Prostate gland (tissue), 2 donors: ENCODE measurements at regions not wholly inside any gene's neighbourhood (a gene's known extent, or its start where the extent isn't known, plus 50 kb on each side); places are given as distances from the start of the nearest gene placed in this dataset.

Experiments
- DNase-seq: peaks from one replicate; pipeline ENCODE4 v3.0.0-alpha.2; 2019; ENCODE audit warnings: low spot score
- H3K27ac ChIP-seq, 2 donors: fragments of 200-600 bp; sonication (generic); 2 replicates each; pipeline ENCODE4 v1.5.1; 2017 to 2019
- H3K27me3 ChIP-seq: fragments of 200-600 bp; sonication (generic); replicated peaks from 2 replicates; pipeline ENCODE4 v1.5.1; 2019; ENCODE audit not compliant: insufficient read depth
- H3K36me3 ChIP-seq, 2 donors: fragments of 200-600 bp; sonication (generic); 1 replicate in 1 of 2; 2 replicates in 1 of 2; pipeline versions ENCODE4 v1.5.1 to v1.8.1; 2017 to 2019
- H3K4me1 ChIP-seq: fragments of 200-600 bp; sonication (generic); replicated peaks from 2 replicates; pipeline ENCODE4 v1.5.1; 2019
- H3K4me3 ChIP-seq, 2 donors: fragments of 200-600 bp; sonication (generic); 2 replicates each; pipeline ENCODE4 v1.5.1; 2017 to 2019
- H3K9me3 ChIP-seq: fragments of 200-600 bp; sonication (generic); 2 replicates; pipeline ENCODE4 v1.5.1; 2017
- POLR2A ChIP-seq: fragments of 450-650 bp; IDR thresholded peaks from one replicate; pipeline ENCODE4 v1.6.1; 2016; ENCODE audit warnings: antibody characterized with exemption, mild to moderate bottlenecking
- POLR2AphosphoS5 ChIP-seq: sonication (generic); formaldehyde crosslinking; IDR thresholded peaks from one replicate; pipeline ENCODE4 v1.6.1; 2017; ENCODE audit warnings: antibody characterized with exemption
- WGBS: methylation state at CpG from one replicate; pipeline ENCODE4 v1.1.5; 2018; 5-methylcytosine and 5-hydroxymethylcytosine counted together
- intact Hi-C: fragments of 100-400 bp; cut with DNase I; formaldehyde crosslinking; loops from one replicate; pipeline ENCODE4 v1.14.2; 2022
- TF ChIP-seq, protein P1 (sequence below), 4 experiments: fragments of 200-600 bp in 2 of 4; fragments of 450-650 bp in 2 of 4; sonication (generic) in 2 of 4; IDR thresholded peaks; 1 replicate in 3 of 4; 2 replicates in 1 of 4; pipeline ENCODE4 v1.5.1; 2016 to 2019; ENCODE audit warnings: antibody characterized with exemption in 4 of 4, mild to moderate bottlenecking in 2 of 4, moderate library complexity in 2 of 4

DNA sequence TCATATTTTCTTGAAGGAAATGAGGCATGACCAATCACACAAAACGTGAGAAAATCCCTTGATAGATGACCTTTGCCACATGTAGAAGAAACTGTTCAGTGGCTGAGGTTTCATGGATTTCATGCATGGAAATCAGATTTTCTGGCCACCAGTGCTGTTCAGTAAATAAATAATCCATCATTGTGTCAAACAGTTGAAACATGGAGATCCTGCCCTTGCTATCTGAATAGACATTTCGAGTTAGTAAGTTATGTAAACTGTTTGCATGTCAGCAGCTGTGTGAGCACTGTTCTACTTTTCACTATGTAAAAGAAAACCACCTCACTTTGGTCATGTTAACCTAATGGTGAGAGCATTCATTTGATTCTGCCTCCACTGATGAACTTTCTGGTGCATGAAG is 793.9 kb upstream of the EPHA7 start:
- 53% methylated on average over 2 of the region's 2 CpGs for WGBS
- H3K4me3 ChIP-seq, result no peak overlapping the region
- no peak for DNase-seq
- no peaks in the 10 kb centered on the region for H3K27me3 ChIP-seq
- no peaks in the 10 kb centered on the region for H3K4me1 ChIP-seq
- TF ChIP-seq POLR2A (no peak), POLR2AphosphoS5 (no peak)
- TF ChIP-seq, protein P1, sequence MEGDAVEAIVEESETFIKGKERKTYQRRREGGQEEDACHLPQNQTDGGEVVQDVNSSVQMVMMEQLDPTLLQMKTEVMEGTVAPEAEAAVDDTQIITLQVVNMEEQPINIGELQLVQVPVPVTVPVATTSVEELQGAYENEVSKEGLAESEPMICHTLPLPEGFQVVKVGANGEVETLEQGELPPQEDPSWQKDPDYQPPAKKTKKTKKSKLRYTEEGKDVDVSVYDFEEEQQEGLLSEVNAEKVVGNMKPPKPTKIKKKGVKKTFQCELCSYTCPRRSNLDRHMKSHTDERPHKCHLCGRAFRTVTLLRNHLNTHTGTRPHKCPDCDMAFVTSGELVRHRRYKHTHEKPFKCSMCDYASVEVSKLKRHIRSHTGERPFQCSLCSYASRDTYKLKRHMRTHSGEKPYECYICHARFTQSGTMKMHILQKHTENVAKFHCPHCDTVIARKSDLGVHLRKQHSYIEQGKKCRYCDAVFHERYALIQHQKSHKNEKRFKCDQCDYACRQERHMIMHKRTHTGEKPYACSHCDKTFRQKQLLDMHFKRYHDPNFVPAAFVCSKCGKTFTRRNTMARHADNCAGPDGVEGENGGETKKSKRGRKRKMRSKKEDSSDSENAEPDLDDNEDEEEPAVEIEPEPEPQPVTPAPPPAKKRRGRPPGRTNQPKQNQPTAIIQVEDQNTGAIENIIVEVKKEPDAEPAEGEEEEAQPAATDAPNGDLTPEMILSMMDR (IDR thresholded peaks at IDR 0.05), result no peak
- H3K9me3 ChIP-seq, result no peaks in the 10 kb centered on the region
- no peaks in the 10 kb centered on the region for H3K36me3 ChIP-seq
- H3K27ac ChIP-seq, result no peak overlapping the region
- intact Hi-C loops, result no loop called here

DNA sequence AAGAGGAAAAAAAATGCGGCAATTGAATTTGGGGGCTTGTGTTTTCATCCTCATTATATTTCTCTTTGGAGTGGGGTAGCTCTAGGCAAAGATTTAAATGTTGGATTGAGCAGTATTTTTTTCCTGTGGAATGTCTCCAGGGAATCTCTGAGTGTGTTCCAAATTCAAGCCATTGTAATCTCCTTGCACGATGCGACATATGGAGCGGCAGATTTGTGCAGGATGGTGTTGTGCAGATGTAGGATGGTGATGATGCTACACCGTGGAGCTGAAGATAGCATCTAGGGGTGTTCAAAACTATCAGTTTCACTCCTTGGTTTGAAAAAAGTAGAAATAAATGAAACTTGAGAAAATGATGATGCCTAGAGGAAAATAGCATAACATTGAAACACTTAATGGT is 777.5 kb upstream of the EPHA7 start:
- no peak for DNase-seq
- Histone ChIP-seq H3K9me3 (no peaks in the 10 kb centered on the region), H3K36me3 (no peaks in the 10 kb centered on the region), H3K27me3 (no peaks in the 10 kb centered on the region), H3K4me1 (no peaks in the 10 kb centered on the region), H3K27ac (no peak overlapping the region), H3K4me3 (no peak overlapping the region)
- intact Hi-C loops, result no loop called here
- WGBS, result 55% methylated on average over 5 of the region's 5 CpGs
- TF ChIP-seq POLR2AphosphoS5 (no peak), POLR2A (no peak)
- TF ChIP-seq, protein P1 (IDR thresholded peaks at IDR 0.05), result no peak

DNA sequence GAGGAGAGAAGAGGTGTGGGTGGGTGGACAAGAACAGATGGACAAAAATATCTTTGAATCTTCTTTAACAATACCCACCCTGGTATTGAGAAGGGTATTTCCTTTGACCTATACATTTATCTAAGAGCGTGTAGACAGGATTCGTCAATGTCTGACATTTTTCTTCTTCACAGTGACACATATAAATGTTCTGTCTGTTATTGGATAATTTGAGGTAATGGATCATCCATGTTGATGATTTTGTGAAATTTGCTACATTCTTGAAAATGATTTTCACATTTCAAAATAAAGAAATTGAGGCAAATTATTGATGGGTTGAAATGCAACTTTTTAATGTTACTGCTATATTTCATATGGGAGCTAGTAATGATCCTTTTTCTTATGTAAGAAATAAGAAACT is 770.7 kb upstream of the EPHA7 start:
- TF ChIP-seq POLR2AphosphoS5 (no peak), POLR2A (no peak)
- TF ChIP-seq, protein P1 (IDR thresholded peaks at IDR 0.05), result no peak
- H3K27me3 ChIP-seq, result no peaks in the 10 kb centered on the region
- intact Hi-C loops, result no loop called here
- WGBS, result 95% methylated on average over 2 of the region's 2 CpGs
- H3K36me3 ChIP-seq, result no peaks in the 10 kb centered on the region
- H3K27ac ChIP-seq, result no peak overlapping the region
- no peaks in the 10 kb centered on the region for H3K9me3 ChIP-seq
- no peak for DNase-seq
- no peaks in the 10 kb centered on the region for H3K4me1 ChIP-seq
- no peak overlapping the region for H3K4me3 ChIP-seq

DNA sequence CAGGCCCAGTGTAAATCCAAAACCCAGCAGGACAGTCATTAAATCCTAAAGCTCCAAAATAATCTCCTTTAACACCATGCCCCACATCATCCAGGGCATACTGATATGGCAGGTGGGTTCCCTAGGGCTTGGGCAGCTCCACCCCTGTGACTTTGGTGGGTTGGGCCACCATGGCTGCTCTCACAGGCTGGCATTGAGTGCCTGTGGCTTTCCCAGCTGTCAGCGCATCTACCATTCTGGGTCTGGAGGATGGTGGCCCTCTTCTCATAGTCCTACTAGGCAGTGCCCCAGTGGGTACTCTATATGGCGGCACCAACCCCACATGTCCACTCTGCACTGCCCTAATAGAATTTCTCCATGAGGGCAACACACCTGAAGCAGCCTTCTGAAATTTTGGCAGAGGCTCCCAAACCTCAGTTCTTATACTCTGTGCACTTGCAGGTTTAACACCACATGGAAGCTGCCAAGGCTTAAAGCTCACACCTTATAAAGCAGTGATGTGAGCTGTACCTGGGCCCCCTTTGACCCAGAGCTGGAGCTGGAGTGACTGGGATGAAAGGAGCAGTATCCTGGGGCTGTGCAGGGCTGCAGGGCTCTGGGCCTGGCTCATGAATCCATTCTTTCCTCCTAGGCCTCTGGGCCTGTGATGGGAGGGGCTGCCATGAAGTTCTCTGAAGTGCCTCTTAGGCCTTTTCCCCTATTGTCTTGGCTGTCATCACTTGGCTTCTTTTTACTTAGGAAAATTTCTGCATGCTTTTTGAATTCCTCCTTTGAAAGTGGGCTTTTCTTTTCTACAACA is 765.5 kb upstream of the EPHA7 start:
- WGBS, result 90% methylated on average over 2 of the region's 2 CpGs
- H3K4me3 ChIP-seq, result no peak overlapping the region
- H3K36me3 ChIP-seq, result no peaks in the 10 kb centered on the region
- intact Hi-C loops, result no loop called here
- H3K27ac ChIP-seq, result no peak overlapping the region
- TF ChIP-seq POLR2AphosphoS5, result no peak
- TF ChIP-seq POLR2A, result no peak
- H3K4me1 ChIP-seq, result no peaks in the 10 kb centered on the region
- no peaks in the 10 kb centered on the region for H3K27me3 ChIP-seq
- H3K9me3 ChIP-seq, result no peaks in the 10 kb centered on the region
- DNase-seq, result no peak

DNA sequence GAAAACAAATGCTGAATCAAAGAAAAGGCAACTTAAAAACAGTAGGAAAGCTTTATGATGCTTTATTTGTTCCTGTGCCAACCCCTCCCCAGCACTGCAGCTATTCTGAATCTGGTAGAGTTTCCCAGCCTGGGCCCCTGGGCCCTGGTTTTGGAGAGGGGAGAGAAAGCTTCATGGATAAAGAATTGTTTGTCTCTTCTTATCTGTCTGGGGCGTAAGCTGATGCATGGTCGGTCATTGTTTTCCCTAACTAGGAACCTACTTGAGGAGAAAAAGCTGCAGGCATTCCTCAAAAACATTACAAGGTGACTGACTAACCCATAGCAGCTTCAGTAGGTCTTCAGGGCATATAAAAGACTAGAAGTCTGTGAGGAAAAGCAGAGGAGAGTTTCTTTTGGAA is 758.1 kb upstream of the EPHA7 start:
- intact Hi-C loops, result no loop called here
- Histone ChIP-seq H3K4me1 (no peaks in the 10 kb centered on the region), H3K27me3 (no peaks in the 10 kb centered on the region), H3K9me3 (no peaks in the 10 kb centered on the region), H3K4me3 (no peak overlapping the region), H3K27ac (no peak overlapping the region), H3K36me3 (no peaks in the 10 kb centered on the region)
- DNase-seq, result no peak
- WGBS, result 38% methylated on average over 2 of the region's 2 CpGs
- no peak for TF ChIP-seq POLR2AphosphoS5
- TF ChIP-seq, protein P1 (IDR thresholded peaks at IDR 0.05), result no peak
- no peak for TF ChIP-seq POLR2A
